IMR-90 (cell line): ENCODE measurements at regions not wholly inside any gene's neighbourhood (a gene's known extent, or its start where the extent isn't known, plus 50 kb on each side); places are given as distances from the start of the nearest gene placed in this dataset.

Experiments
- ATAC-seq: fragments of 200-7000 bp; cut with Tn5 transposase; 2 replicates; pipeline ENCODE4 v1.9.1; 2020; ENCODE audit warnings: low read depth, mild to moderate bottlenecking, moderate library complexity
- BruUV-seq: library from RNA; stranded (reverse); fragments of 400-500 nt; replicated peaks from 2 replicates; lab custom pipeline; 2021; lab: Mats Ljungman, UMichigan
- CTCF ChIA-PET: fragments of 300-600 bp; formaldehyde crosslinking; extraction: SDS; loops from one replicate; lab custom pipeline; 2021; ENCODE audit warnings: antibody characterized with exemption; lab: Yijun Ruan, JAX
- POLR2A ChIA-PET: fragments of 300-600 bp; sonication (Branson Sonifier 250); formaldehyde crosslinking; loops from one replicate; lab custom pipeline; 2022; ENCODE audit warnings: antibody characterized with exemption; ENCODE audit not compliant: unreplicated experiment; lab: Charles Lee
- DNase-seq: peaks from one replicate; pipeline ENCODE4 v3.0.0; 2013
- H2AFZ ChIP-seq: replicated peaks from 2 replicates; pipeline ENCODE3; 2013; ENCODE audit warnings: low read length, mild to moderate bottlenecking; ENCODE audit not compliant: poor library complexity
- H2AK5ac ChIP-seq: 2 replicates; pipeline ENCODE4 v1.6.1; 2013; ENCODE audit warnings: low read depth, low read length, inconsistent platforms
- H2AK9ac ChIP-seq: replicated peaks from 2 replicates; pipeline ENCODE3; 2013; ENCODE audit warnings: mild to moderate bottlenecking, low read depth, low read length, moderate library complexity; ENCODE audit not compliant: poor library complexity
- H2BK120ac ChIP-seq: 2 replicates; pipeline ENCODE4 v1.6.1; 2013; ENCODE audit warnings: low read depth, low read length, inconsistent platforms
- H2BK15ac ChIP-seq: 3 replicates; pipeline ENCODE4 v1.6.1; 2013; ENCODE audit warnings: low read depth, low read length, inconsistent platforms
- H2BK20ac ChIP-seq: 2 replicates; pipeline ENCODE4 v1.6.1; 2013; ENCODE audit warnings: low read depth, mild to moderate bottlenecking, inconsistent platforms, low read length, moderate library complexity
- H2BK5ac ChIP-seq: 2 replicates; pipeline ENCODE4 v1.6.1; 2013; ENCODE audit warnings: mild to moderate bottlenecking, low read depth, low read length, inconsistent platforms; ENCODE audit not compliant: poor library complexity, severe bottlenecking
- H3K14ac ChIP-seq: replicated peaks from 2 replicates; pipeline ENCODE4 v1.6.1; 2013; ENCODE audit warnings: low read depth, low read length, inconsistent platforms
- H3K18ac ChIP-seq: 2 replicates; pipeline ENCODE4 v1.6.1; 2013; ENCODE audit warnings: low read depth, low read length, control low read depth
- H3K23ac ChIP-seq: 2 replicates; pipeline ENCODE4 v1.6.1; 2013; ENCODE audit warnings: low read depth, low read length, inconsistent platforms
- H3K27ac ChIP-seq: 2 replicates; pipeline ENCODE4 v1.5.1; 2013; ENCODE audit warnings: mild to moderate bottlenecking, control low read depth, low read length; ENCODE audit not compliant: insufficient read depth
- H3K27me3 ChIP-seq: 2 replicates; pipeline ENCODE4 v1.6.1; 2013; ENCODE audit warnings: low read length; ENCODE audit not compliant: control insufficient read depth, insufficient read depth
- H3K36me3 ChIP-seq: 2 replicates; pipeline ENCODE4 v1.6.1; 2013; ENCODE audit warnings: low read length, mixed read lengths; ENCODE audit not compliant: control insufficient read depth, insufficient read depth
- H3K4ac ChIP-seq: 2 replicates; pipeline ENCODE4 v1.6.1; 2013; ENCODE audit warnings: low read depth, low read length, inconsistent platforms
- H3K4me1 ChIP-seq: 2 replicates; pipeline ENCODE4 v1.6.1; 2013; ENCODE audit warnings: low read length, mixed read lengths; ENCODE audit not compliant: control insufficient read depth, insufficient read depth
- H3K4me2 ChIP-seq: 2 replicates; pipeline ENCODE4 v1.6.1; 2013; ENCODE audit warnings: low read depth, mild to moderate bottlenecking, control low read depth, low read length, moderate library complexity
- H3K4me3 ChIP-seq: 2 replicates; pipeline ENCODE4 v1.5.1; 2013; ENCODE audit warnings: low read depth, mild to moderate bottlenecking, control low read depth, low read length, moderate library complexity; ENCODE audit not compliant: insufficient read depth
- H3K56ac ChIP-seq: 2 replicates; pipeline ENCODE4 v1.6.1; 2013; ENCODE audit warnings: low read length, inconsistent platforms; ENCODE audit not compliant: insufficient read depth; ENCODE audit errors: extremely low read depth
- H3K79me1 ChIP-seq, 2 experiments: 2 replicates each; pipeline ENCODE4 v1.6.1; 2013; ENCODE audit warnings: low read length in 2 of 2, inconsistent platforms in 1 of 2, low read depth in 1 of 2
- H3K9ac ChIP-seq: 2 replicates; pipeline ENCODE4 v1.6.1; 2013; ENCODE audit warnings: low read depth, low read length, control low read depth
- H3K9me1 ChIP-seq: 2 replicates; pipeline ENCODE4 v1.6.1; 2013; ENCODE audit warnings: low read length, inconsistent platforms; ENCODE audit not compliant: insufficient read depth
- H3K9me3 ChIP-seq: 2 replicates; pipeline ENCODE4 v1.6.1; 2013; ENCODE audit warnings: low read length; ENCODE audit not compliant: control insufficient read depth, insufficient read depth
- H4K20me1 ChIP-seq: 2 replicates; pipeline ENCODE4 v1.6.1; 2013; ENCODE audit warnings: low read length, inconsistent platforms; ENCODE audit not compliant: insufficient read depth
- H4K5ac ChIP-seq: 2 replicates; pipeline ENCODE4 v1.6.1; 2013; ENCODE audit warnings: mild to moderate bottlenecking, low read depth, low read length, control low read depth
- H4K8ac ChIP-seq, 2 experiments: 2 replicates each; pipeline ENCODE4 v1.6.1; 2013; ENCODE audit warnings: low read depth in 2 of 2, low read length in 2 of 2, control low read depth in 1 of 2, inconsistent platforms in 1 of 2
- H4K91ac ChIP-seq: 2 replicates; pipeline ENCODE4 v1.6.1; 2013; ENCODE audit warnings: low read depth, low read length, inconsistent platforms; ENCODE audit not compliant: insufficient read depth
- CHD1 ChIP-seq: IDR thresholded peaks from 2 replicates; pipeline ENCODE4 v1.6.1; 2012; ENCODE audit warnings: low read depth, low read length, improper control_type of control experiment
- FOS ChIP-seq: fragments of 150-350 bp; IDR thresholded peaks from 2 replicates; pipeline ENCODE4 v1.6.1; 2016; ENCODE audit warnings: low read depth, low read length
- MAFK ChIP-seq: IDR thresholded peaks from 2 replicates; pipeline ENCODE4 v1.6.1; 2012; ENCODE audit warnings: low read depth, low read length, improper control_type of control experiment
- MXI1 ChIP-seq: IDR thresholded peaks from 2 replicates; pipeline ENCODE4 v1.6.1; 2012; ENCODE audit warnings: low read depth, mild to moderate bottlenecking, low read length, moderate library complexity, borderline replicate concordance
- RCOR1 ChIP-seq: IDR thresholded peaks from 2 replicates; pipeline ENCODE4 v1.6.1; 2012; ENCODE audit warnings: mild to moderate bottlenecking, low read length, improper control_type of control experiment; ENCODE audit not compliant: insufficient replicate concordance
- WGBS, 2 experiments: methylation state at CpG; one replicate each; pipeline versions ENCODE4 v1.1.5 to v1.1.7; 2013; ENCODE audit warnings: missing lambda C conversion rate in 2 of 2; ENCODE audit not compliant: insufficient read length in 1 of 2; ENCODE audit errors: extremely low coverage in 2 of 2; 5-methylcytosine and 5-hydroxymethylcytosine counted together
- dilution Hi-C: fragments of 300-500 bp; cut with HindIII; formaldehyde crosslinking; loops from one replicate; pipeline ENCODE4 v1.14.3; 2018; ENCODE audit warnings: low sequenced_read_pairs; ENCODE audit not compliant: unreplicated experiment
- in situ Hi-C: fragments of 300-500 bp; cut with MboI; formaldehyde crosslinking; loops from 3 replicates; pipeline ENCODE4 v1.14.3; 2019; ENCODE audit warnings: low sequenced_read_pairs, inconsistent platforms, mixed read lengths
- intact Hi-C: fragments of 100-400 bp; cut with micrococcal nuclease; formaldehyde crosslinking; loops from 2 replicates; pipeline ENCODE4 v1.10.0; 2022

DNA sequence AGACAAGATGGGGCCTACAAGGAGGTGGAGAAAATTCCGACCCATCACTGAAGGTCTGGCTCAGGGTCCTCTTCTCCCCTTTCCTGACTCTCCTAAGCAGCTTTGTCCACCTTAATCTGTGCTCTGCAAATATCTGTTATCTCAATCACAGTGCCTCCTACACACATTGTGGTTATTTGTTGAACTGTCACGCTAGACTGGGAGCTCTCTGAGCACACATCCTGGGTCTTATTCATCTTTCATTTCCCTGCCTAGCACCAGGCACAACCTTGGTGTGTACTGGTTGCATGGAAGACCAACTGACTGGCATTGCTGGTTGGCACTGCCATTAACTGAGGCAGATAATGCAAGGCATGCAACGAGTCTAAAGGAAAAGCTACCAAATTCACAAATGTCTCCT is 122.9 kb upstream of the ST6GAL2 start:
- Histone ChIP-seq H3K14ac (no peak overlapping the region), H2AFZ (no peak overlapping the region), H3K23ac (no peak overlapping the region), H2BK20ac (no peak overlapping the region), H4K91ac (no peak overlapping the region), H2BK120ac (no peak overlapping the region), H4K20me1 (no peaks in the 10 kb centered on the region), H3K4me2 (no peak overlapping the region), H3K36me3 (no peaks in the 10 kb centered on the region), H3K79me1 (no peaks in the 10 kb centered on the region), H2BK5ac (no peak overlapping the region), H2AK9ac (no peak overlapping the region), H2BK15ac (no peak overlapping the region), H3K9ac (no peak overlapping the region), H3K27me3 (no peaks in the 10 kb centered on the region), H2AK5ac (no peak overlapping the region), H3K4me3 (no peak overlapping the region), H3K4me1 (no peaks in the 10 kb centered on the region), H3K9me1 (no peaks in the 10 kb centered on the region), H3K9me3 (peaks cover 5% of the 10 kb centered on the region; the same call in 1 of the 2 replicates), H4K8ac (no peak overlapping the region), H3K56ac (no peak overlapping the region), H3K27ac (no peak overlapping the region), H3K18ac (no peak overlapping the region), H3K4ac (no peak overlapping the region), H4K5ac (no peak overlapping the region)
- DNase-seq, result no peak
- TF ChIP-seq RCOR1 (no peak), MXI1 (no peak), CHD1 (no peak), MAFK (no peak), FOS (no peak)
- dilution Hi-C loops, result no loop called here
- ChIA-PET POLR2A (no interaction called here), CTCF (no interaction called here)
- BruUV-seq, result no TSS peak
- no peak for ATAC-seq
- intact Hi-C loops, result no loop called here
- in situ Hi-C loops, result no loop called here
- whole genome bisulfite sequencing, 2 experiments, result no CpG with 5 or more reads among the region's 3 CpGs
